Adrenal gland (tissue), 5 donors: ENCODE measurements at regions not wholly inside any gene's neighbourhood (a gene's known extent, or its start where the extent isn't known, plus 50 kb on each side); places are given as distances from the start of the nearest gene placed in this dataset.

Source experiments
- CTCF ChIP-seq, 6 experiments: fragments of 450-650 bp in 4 of 6; fragments of 200-600 bp in 2 of 6; sonication (generic) in 1 of 6; IDR thresholded peaks; 1 replicate in 5 of 6; 2 replicates in 1 of 6; pipeline versions ENCODE4 v1.5.1 to v1.8.0; 2016 to 2021; ENCODE audit warnings: antibody characterized with exemption in 6 of 6, mild to moderate bottlenecking in 2 of 6, moderate library complexity in 1 of 6
- POLR2A ChIP-seq, 2 donors: fragments of 450-650 bp; IDR thresholded peaks; one replicate each; pipeline ENCODE4 v1.6.1; 2017; ENCODE audit warnings: antibody characterized with exemption in 2 of 2, mild to moderate bottlenecking in 2 of 2, moderate library complexity in 1 of 2
- donor health status: DM: no; HTN: no; CAD: no.

GRCh38 chr20:40771308-40771610 lies 82.2 kb upstream of the MAFB start:
- no peak for TF ChIP-seq CTCF (IDR thresholded peaks at IDR 0.05)
- no peak for TF ChIP-seq POLR2A (IDR thresholded peaks at IDR 0.05)
